Stimulated activated CD4-positive, alpha-beta T cell treated with anti-CD3 and anti-CD28 coated beads, Interleukin-4, amount 100 ng/mL, for 1 hour (primary cell): ENCODE measurements at regions not wholly inside any gene's neighbourhood (a gene's known extent, or its start where the extent isn't known, plus 50 kb on each side); places are given as distances from the start of the nearest gene placed in this dataset.

ENCODE experiments used
- DNase-seq: peaks from one replicate; pipeline ENCODE4 v3.0.0-alpha.2; 2020

GRCh38 chr14:97410667-97411620 is 613.8 kb downstream of the VRK1 start:
- no peak for DNase-seq

GRCh38 chr14:97411938-97412612 is 614.9 kb downstream of the VRK1 start:
- DNase-seq: no peak

- DNase-seq: no peak
Observed at GRCh38 chr14:97413022-97413539, 615.9 kb downstream of the VRK1 start.

GRCh38 chr14:97413966-97414717 is 617.0 kb downstream of the VRK1 start:
- DNase-seq: no peak

GRCh38 chr14:97414718-97415098 is 617.5 kb downstream of the VRK1 start:
- DNase-seq: no peak

GRCh38 chr14:97415907-97416306 is 618.7 kb downstream of the VRK1 start:
- DNase-seq: no peak

GRCh38 chr14:97416550-97416949 is 619.4 kb downstream of the VRK1 start:
- DNase-seq: no peak

GRCh38 chr14:97417331-97417730 is 620.1 kb downstream of the VRK1 start:
- no peak for DNase-seq

- no peak for DNase-seq
Observed at GRCh38 chr14:97420211-97420610, 623.0 kb downstream of the VRK1 start.

- DNase-seq: no peak
Observed at GRCh38 chr14:97426776-97427175, 629.6 kb downstream of the VRK1 start.

- no peak for DNase-seq
Observed at GRCh38 chr14:97428808-97429440, 631.7 kb downstream of the VRK1 start.

GRCh38 chr14:97432586-97432985 is 635.4 kb downstream of the VRK1 start:
- no peak for DNase-seq

- DNase-seq: no peak
Observed at GRCh38 chr14:97441740-97442362, 644.7 kb downstream of the VRK1 start.

GRCh38 chr14:97442363-97442762 is 645.2 kb downstream of the VRK1 start:
- DNase-seq: no peak

- no peak for DNase-seq
Observed at GRCh38 chr14:97443412-97443811, 646.2 kb downstream of the VRK1 start.

- no peak for DNase-seq
Observed at GRCh38 chr14:97444248-97444647, 647.1 kb downstream of the VRK1 start.

- DNase-seq: no peak
Observed at GRCh38 chr14:97445367-97445766, 648.2 kb downstream of the VRK1 start.

GRCh38 chr14:97446087-97446486 is 648.9 kb downstream of the VRK1 start:
- no peak for DNase-seq

GRCh38 chr14:97452314-97452713 is 655.1 kb downstream of the VRK1 start:
- DNase-seq: no peak

- DNase-seq: no peak
Observed at GRCh38 chr14:97453991-97454390, 656.8 kb downstream of the VRK1 start.

- DNase-seq: no peak
Observed at GRCh38 chr14:97456462-97456861, 659.3 kb downstream of the VRK1 start.

GRCh38 chr14:97456958-97457357 is 659.8 kb downstream of the VRK1 start:
- peak; percentile 65 for DNase-seq
